ENCODE measurements at regions not wholly inside any gene's neighbourhood (a gene's known extent, or its start where the extent isn't known, plus 50 kb on each side); places are given as distances from the start of the nearest gene placed in this dataset.

DNA sequence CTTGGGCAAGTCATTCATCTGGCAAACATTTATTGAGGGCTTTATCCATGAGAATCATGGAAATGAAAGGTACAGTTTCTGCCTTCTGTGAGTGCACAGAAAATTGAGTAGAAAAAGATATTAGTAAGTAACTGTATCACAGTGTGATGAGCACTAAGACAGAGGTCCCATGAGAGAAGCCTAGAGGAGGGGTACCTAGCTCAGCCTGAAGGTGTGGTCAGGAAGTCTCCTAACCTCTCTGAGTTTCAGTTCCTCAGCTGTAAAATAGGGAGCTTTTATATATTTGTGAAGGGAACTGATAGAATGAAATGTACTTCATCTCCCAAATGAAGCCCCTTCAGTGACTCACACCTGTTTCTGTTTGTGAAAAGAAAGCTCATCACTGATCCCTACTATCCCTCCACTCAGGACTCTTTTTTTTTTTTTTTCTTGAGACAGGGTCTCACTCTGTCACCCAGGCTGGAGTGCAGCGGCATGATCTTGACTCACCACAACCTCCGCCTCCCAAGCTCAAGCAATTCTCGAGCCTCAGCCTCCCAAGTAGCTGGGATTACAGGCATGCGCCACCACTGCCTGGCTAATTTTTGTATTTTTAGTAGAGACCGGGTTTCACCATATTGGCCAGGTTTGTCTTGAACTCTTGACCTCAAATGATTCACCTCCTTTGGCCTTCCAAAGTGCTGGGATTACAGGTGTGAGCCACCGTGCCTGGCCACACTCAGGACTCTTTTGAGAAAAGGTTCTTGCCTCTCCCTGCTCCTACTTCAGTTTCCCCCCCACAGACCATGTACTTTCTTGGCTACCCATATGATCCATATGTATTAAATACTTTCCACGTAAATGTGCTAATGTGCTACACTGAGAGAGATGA, 93.7 kb upstream of the FUT8 start:
- Histone ChIP-seq H3K36me3 (ENCODE audit: low read length) (no peaks in the 10 kb centered on the region), H3K9me2 (replicated peaks; ENCODE audit: insufficient read depth, low read length) (no peaks in the 10 kb centered on the region), H3F3A (ENCODE audit: insufficient read depth) (no peaks in the 10 kb centered on the region), H3K9ac (ENCODE audit: low read length) (peak overlapping the region; percentile 25), H2AFZ (ENCODE audit: low read depth, low read length, severe bottlenecking) (no peak overlapping the region), H3K27me3 (ENCODE audit: low read length) (no peaks in the 10 kb centered on the region), H3K79me2 (ENCODE audit: insufficient read depth, low read length) (no peaks in the 10 kb centered on the region), H4K20me1 (ENCODE audit: low read depth, low read length) (no peaks in the 10 kb centered on the region), H3K4me2 (ENCODE audit: low read depth, low read length, poor library complexity, severe bottlenecking) (peak overlapping the region; percentile 67), H3K9me3 (ENCODE audit: insufficient read depth, low read length) (no peaks in the 10 kb centered on the region), H3K4me3 (ENCODE audit: insufficient read depth, low read length, poor library complexity, severe bottlenecking) (peak overlapping the region; percentile 38), H3K27ac (ENCODE audit: low read depth, low read length) (peak overlapping the region; percentile 53)
- TF ChIP-seq, protein P1, sequence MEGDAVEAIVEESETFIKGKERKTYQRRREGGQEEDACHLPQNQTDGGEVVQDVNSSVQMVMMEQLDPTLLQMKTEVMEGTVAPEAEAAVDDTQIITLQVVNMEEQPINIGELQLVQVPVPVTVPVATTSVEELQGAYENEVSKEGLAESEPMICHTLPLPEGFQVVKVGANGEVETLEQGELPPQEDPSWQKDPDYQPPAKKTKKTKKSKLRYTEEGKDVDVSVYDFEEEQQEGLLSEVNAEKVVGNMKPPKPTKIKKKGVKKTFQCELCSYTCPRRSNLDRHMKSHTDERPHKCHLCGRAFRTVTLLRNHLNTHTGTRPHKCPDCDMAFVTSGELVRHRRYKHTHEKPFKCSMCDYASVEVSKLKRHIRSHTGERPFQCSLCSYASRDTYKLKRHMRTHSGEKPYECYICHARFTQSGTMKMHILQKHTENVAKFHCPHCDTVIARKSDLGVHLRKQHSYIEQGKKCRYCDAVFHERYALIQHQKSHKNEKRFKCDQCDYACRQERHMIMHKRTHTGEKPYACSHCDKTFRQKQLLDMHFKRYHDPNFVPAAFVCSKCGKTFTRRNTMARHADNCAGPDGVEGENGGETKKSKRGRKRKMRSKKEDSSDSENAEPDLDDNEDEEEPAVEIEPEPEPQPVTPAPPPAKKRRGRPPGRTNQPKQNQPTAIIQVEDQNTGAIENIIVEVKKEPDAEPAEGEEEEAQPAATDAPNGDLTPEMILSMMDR (IDR thresholded peaks at IDR 0.05; ENCODE audit: insufficient read depth, low read length, poor library complexity, severe bottlenecking) = no peak
- TF ChIP-seq EZH2phosphoT487 (conservative IDR thresholded peaks at IDR 0.05; ENCODE audit: low read length) = no peak

DNA sequence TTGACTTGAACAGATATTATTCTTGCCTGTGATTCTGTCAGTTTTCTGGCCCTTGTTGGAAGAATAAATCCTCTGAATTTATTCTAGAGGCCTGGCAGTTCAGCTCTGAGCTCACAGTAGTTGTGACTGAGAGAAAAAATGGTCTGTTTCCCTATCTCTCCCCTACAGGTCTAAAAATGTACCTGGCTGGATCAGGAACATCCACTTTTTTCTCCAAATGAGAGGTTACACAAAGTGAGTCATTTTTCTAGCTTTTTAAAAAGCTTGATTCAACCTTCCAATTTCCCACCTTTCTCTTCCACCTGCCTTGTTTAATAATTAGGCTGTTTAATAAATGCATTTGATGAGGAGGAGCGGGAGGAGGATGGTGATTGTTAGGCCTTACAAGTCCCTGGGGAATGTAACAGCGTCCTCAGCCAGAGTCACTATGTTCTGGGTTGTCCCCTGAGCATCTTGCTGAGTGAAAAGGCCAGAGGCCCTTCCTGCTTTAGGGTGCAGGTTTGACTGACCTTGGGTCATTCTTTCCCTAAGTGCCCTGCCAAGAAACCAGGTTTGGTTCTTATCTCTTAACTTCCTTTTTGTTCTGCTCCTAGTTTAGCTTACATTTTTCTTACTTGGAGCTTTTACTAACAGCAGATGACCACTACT, 91.7 kb upstream of the FUT8 start:
- Histone ChIP-seq H3K4me2 (ENCODE audit: low read depth, low read length, poor library complexity, severe bottlenecking) (no peak overlapping the region), H3K27me3 (ENCODE audit: low read length) (no peaks in the 10 kb centered on the region), H3F3A (ENCODE audit: insufficient read depth) (no peaks in the 10 kb centered on the region), H3K9me3 (ENCODE audit: insufficient read depth, low read length) (no peaks in the 10 kb centered on the region), H3K9ac (ENCODE audit: low read length) (no peak overlapping the region), H3K4me3 (ENCODE audit: insufficient read depth, low read length, poor library complexity, severe bottlenecking) (no peak overlapping the region), H3K9me2 (replicated peaks; ENCODE audit: insufficient read depth, low read length) (no peaks in the 10 kb centered on the region), H4K20me1 (ENCODE audit: low read depth, low read length) (no peaks in the 10 kb centered on the region), H2AFZ (ENCODE audit: low read depth, low read length, severe bottlenecking) (no peak overlapping the region), H3K36me3 (ENCODE audit: low read length) (no peaks in the 10 kb centered on the region), H3K27ac (ENCODE audit: low read depth, low read length) (no peak overlapping the region), H3K79me2 (ENCODE audit: insufficient read depth, low read length) (no peaks in the 10 kb centered on the region)
- no peak for TF ChIP-seq EZH2phosphoT487 (conservative IDR thresholded peaks at IDR 0.05; ENCODE audit: low read length)
- TF ChIP-seq, protein P1 (IDR thresholded peaks at IDR 0.05; ENCODE audit: insufficient read depth, low read length, poor library complexity, severe bottlenecking) = no peak

DNA sequence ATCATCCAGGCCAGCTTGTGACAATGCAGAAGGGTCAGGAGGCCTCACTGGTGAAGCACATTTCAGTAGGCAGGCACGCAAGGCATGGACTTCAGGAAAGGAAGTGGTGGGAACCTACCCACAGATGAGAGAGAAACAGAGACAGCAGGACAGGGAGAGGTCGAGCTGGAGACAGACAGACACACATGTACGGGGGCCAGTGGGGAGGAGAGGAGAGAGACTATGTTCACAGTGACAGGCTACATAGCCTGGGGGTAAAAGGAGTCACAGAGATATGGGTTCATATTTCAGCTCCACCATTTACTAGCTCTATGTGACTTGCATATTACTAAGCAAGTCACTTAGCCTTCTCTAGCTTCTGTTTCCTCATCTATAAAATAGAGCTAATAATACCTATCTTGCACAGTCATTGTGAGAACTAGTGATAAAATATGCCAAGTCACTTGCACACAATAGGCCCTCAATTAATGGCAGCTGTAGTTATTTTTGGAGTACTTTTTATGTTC, 91.1 kb upstream of the FUT8 start:
- no peak overlapping the region for H3K4me2 ChIP-seq (ENCODE audit: low read depth, low read length, poor library complexity, severe bottlenecking)
- TF ChIP-seq, protein P1 (IDR thresholded peaks at IDR 0.05; ENCODE audit: insufficient read depth, low read length, poor library complexity, severe bottlenecking) = no peak
- TF ChIP-seq EZH2phosphoT487 (conservative IDR thresholded peaks at IDR 0.05; ENCODE audit: low read length) = no peak
- H3K9ac ChIP-seq (ENCODE audit: low read length) = no peak overlapping the region
- no peak overlapping the region for H3K27ac ChIP-seq (ENCODE audit: low read depth, low read length)
- H3K79me2 ChIP-seq (ENCODE audit: insufficient read depth, low read length) = no peaks in the 10 kb centered on the region
- H3K36me3 ChIP-seq (ENCODE audit: low read length) = no peaks in the 10 kb centered on the region
- no peaks in the 10 kb centered on the region for H3K9me3 ChIP-seq (ENCODE audit: insufficient read depth, low read length)
- no peaks in the 10 kb centered on the region for H3K27me3 ChIP-seq (ENCODE audit: low read length)
- H3K9me2 ChIP-seq (replicated peaks; ENCODE audit: insufficient read depth, low read length) = no peaks in the 10 kb centered on the region
- H3F3A ChIP-seq (ENCODE audit: insufficient read depth) = no peaks in the 10 kb centered on the region
- H3K4me3 ChIP-seq (ENCODE audit: insufficient read depth, low read length, poor library complexity, severe bottlenecking) = no peak overlapping the region
- H2AFZ ChIP-seq (ENCODE audit: low read depth, low read length, severe bottlenecking) = no peak overlapping the region
- H4K20me1 ChIP-seq (ENCODE audit: low read depth, low read length) = no peaks in the 10 kb centered on the region

Measured in SU-DHL-6 (cell line).